Effector memory CD8-positive, alpha-beta T cell (primary cell): ENCODE measurements at regions not wholly inside any gene's neighbourhood (a gene's known extent, or its start where the extent isn't known, plus 50 kb on each side); places are given as distances from the start of the nearest gene placed in this dataset.

Experiments
- ATAC-seq: fragments of 150-1000 bp; cut with Tn5 transposase; replicated peaks from 2 replicates; pipeline ENCODE4 v1.10.0; 2021; ENCODE audit warnings: mild to moderate bottlenecking, moderate library complexity
- DNase-seq, 3 experiments: peaks; one replicate each; pipeline ENCODE4 v3.0.0; 2021
- H3K27ac Mint-ChIP-seq, 2 donors: one replicate each; pipeline ENCODE4 v1.8.0; 2022; ENCODE audit warnings: mild to moderate bottlenecking in 2 of 2, mixed read lengths in 2 of 2, moderate library complexity in 2 of 2
- H3K27me3 Mint-ChIP-seq, 2 donors: one replicate each; pipeline ENCODE4 v1.8.0; 2022; ENCODE audit warnings: mixed read lengths in 2 of 2
- H3K36me3 Mint-ChIP-seq: one replicate; pipeline ENCODE4 v1.8.0; 2022; ENCODE audit warnings: mild to moderate bottlenecking, moderate library complexity, mixed read lengths; ENCODE audit not compliant: insufficient read depth
- H3K4me1 Mint-ChIP-seq, 2 donors: one replicate each; pipeline ENCODE4 v1.8.0; 2022; ENCODE audit warnings: low read depth in 2 of 2, mixed read lengths in 2 of 2
- H3K4me3 Mint-ChIP-seq, 2 donors: one replicate each; pipeline ENCODE4 v1.8.0; 2022; ENCODE audit warnings: mild to moderate bottlenecking in 2 of 2, mixed read lengths in 2 of 2, moderate library complexity in 2 of 2
- H3K9me3 Mint-ChIP-seq, 2 donors: one replicate each; pipeline ENCODE4 v1.8.0; 2022; ENCODE audit warnings: mixed read lengths in 2 of 2

DNA sequence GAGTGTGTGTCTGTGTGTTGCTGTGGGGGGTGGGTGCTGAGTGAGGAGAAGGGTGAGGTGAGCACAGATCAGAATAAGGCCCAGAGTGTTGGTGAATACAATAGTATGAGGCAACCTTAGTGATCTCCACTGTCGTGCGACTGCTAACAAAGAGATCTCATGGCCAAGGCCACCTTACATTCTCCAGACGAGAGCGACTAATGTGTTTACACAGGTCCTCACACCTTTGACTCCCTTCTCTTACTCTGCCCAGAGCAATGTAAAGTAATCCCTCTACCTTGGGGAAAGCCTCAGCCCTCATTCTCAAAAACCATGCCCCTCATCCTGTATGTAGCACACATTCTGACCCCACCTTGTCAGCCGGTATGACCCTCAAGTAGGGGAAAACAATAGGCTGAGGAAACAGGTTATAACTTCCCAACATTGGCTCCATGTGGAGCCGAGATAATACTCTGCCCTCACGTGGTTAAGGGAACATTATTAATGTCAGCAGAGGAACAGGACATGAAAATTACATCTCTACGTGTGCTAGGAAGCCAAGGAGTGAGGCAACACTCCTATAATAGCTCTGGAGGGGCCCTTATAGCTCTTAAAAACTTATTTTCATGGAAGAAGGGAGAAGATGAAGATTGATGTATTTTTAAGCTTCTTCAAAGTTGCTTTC, 323.0 kb upstream of the NT5C1B start:
- no peak overlapping the region for H3K27ac Mint-ChIP-seq
- H3K4me1 Mint-ChIP-seq = peaks cover 0 to 1% of the 10 kb centered on the region in 2 donors
- no peaks in the 10 kb centered on the region for H3K27me3 Mint-ChIP-seq
- DNase-seq (no peak), ATAC-seq (no peak)
- H3K36me3 Mint-ChIP-seq = no peaks in the 10 kb centered on the region
- H3K4me3 Mint-ChIP-seq = no peak overlapping the region
- H3K9me3 Mint-ChIP-seq = peaks cover 0 to 9% of the 10 kb centered on the region in 2 donors

DNA sequence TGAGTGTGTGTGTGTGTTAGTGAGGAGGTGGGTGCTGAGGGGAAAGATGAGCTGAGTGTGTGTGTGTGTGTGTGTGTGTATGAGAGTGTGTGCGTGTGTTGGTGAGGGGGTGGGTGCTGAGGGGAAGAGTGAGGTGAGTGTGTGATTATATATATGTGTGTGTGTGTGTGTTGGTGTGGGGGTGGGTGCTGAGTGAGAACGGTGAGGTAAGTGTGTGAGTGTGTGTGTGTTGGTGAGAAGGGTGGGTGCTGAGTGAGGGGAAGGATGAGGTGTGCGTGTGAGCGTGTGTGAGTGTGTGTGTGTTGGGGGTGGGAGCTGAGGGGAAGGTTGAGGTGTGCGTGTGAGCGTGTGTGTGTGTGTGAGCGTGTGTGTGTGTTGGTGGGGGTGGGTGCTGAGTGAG, 322.0 kb upstream of the NT5C1B start:
- Mint-ChIP-seq H3K27ac (no peak overlapping the region), H3K4me1 (peaks cover 0 to 1% of the 10 kb centered on the region in 2 donors), H3K9me3 (peaks cover 0 to 9% of the 10 kb centered on the region in 2 donors), H3K27me3 (no peaks in the 10 kb centered on the region), H3K4me3 (no peak overlapping the region), H3K36me3 (no peaks in the 10 kb centered on the region)
- no peak for DNase-seq
- no peak for ATAC-seq

GRCh38 chr2:18910843-18911242, 321.5 kb upstream of the NT5C1B start:
- no peak overlapping the region for H3K4me3 Mint-ChIP-seq
- no peaks in the 10 kb centered on the region for H3K27me3 Mint-ChIP-seq
- H3K4me1 Mint-ChIP-seq = peaks cover 0 to 1% of the 10 kb centered on the region in 2 donors
- H3K9me3 Mint-ChIP-seq = peaks cover 0 to 9% of the 10 kb centered on the region in 2 donors
- no peak overlapping the region for H3K27ac Mint-ChIP-seq
- no peak for ATAC-seq
- no peaks in the 10 kb centered on the region for H3K36me3 Mint-ChIP-seq
- DNase-seq = no peak

- H3K4me1 Mint-ChIP-seq = peaks cover 5 to 6% of the 10 kb centered on the region in 2 donors
- no peak overlapping the region for H3K27ac Mint-ChIP-seq
Observed at GRCh38 chr2:18907937-18908336, 318.6 kb upstream of the NT5C1B start.

GRCh38 chr2:18907508-18907907, 318.1 kb upstream of the NT5C1B start:
- ATAC-seq = no peak
- no peak for DNase-seq
- no peaks in the 10 kb centered on the region for H3K36me3 Mint-ChIP-seq
- H3K27ac Mint-ChIP-seq = no peak overlapping the region
- H3K27me3 Mint-ChIP-seq = no peaks in the 10 kb centered on the region
- no peak overlapping the region for H3K4me3 Mint-ChIP-seq
- peaks cover 5 to 6% of the 10 kb centered on the region in 2 donors for H3K4me1 Mint-ChIP-seq
- H3K9me3 Mint-ChIP-seq = peaks cover 0 to 9% of the 10 kb centered on the region in 2 donors

More at GRCh38 chr2:18907937-18908336, 318.6 kb upstream of the NT5C1B start:
- Mint-ChIP-seq H3K9me3 (peaks cover 0 to 9% of the 10 kb centered on the region in 2 donors), H3K4me3 (no peak overlapping the region), H3K27me3 (no peaks in the 10 kb centered on the region), H3K36me3 (no peaks in the 10 kb centered on the region)
- DNase-seq = no peak
- no peak for ATAC-seq

- ATAC-seq = no peak
- Mint-ChIP-seq H3K27ac (no peak overlapping the region), H3K27me3 (no peaks in the 10 kb centered on the region)
Observed at GRCh38 chr2:18903750-18904149, 314.4 kb upstream of the NT5C1B start.

GRCh38 chr2:18901242-18901641, 311.9 kb upstream of the NT5C1B start:
- ATAC-seq (no peak), DNase-seq (no peak)
- no peaks in the 10 kb centered on the region for H3K27me3 Mint-ChIP-seq
- no peak overlapping the region for H3K4me3 Mint-ChIP-seq
- H3K27ac Mint-ChIP-seq = no peak overlapping the region
- no peaks in the 10 kb centered on the region for H3K36me3 Mint-ChIP-seq
- no peaks in the 10 kb centered on the region for H3K9me3 Mint-ChIP-seq
- H3K4me1 Mint-ChIP-seq = peaks cover 4 to 6% of the 10 kb centered on the region in 2 donors

More at GRCh38 chr2:18903750-18904149, 314.4 kb upstream of the NT5C1B start:
- H3K36me3 Mint-ChIP-seq = no peaks in the 10 kb centered on the region
- peaks cover 4 to 6% of the 10 kb centered on the region in 2 donors for H3K4me1 Mint-ChIP-seq
- no peaks in the 10 kb centered on the region for H3K9me3 Mint-ChIP-seq
- no peak for DNase-seq
- no peak overlapping the region for H3K4me3 Mint-ChIP-seq

GRCh38 chr2:18900691-18901141, 311.3 kb upstream of the NT5C1B start:
- Mint-ChIP-seq H3K27ac (no peak overlapping the region), H3K4me3 (no peak overlapping the region), H3K36me3 (no peaks in the 10 kb centered on the region), H3K4me1 (peaks cover 4 to 6% of the 10 kb centered on the region in 2 donors), H3K9me3 (no peaks in the 10 kb centered on the region), H3K27me3 (no peaks in the 10 kb centered on the region)
- no peak for ATAC-seq
- DNase-seq = no peak

GRCh38 chr2:18899725-18900124, 310.4 kb upstream of the NT5C1B start:
- H3K4me3 Mint-ChIP-seq = no peak overlapping the region
- H3K4me1 Mint-ChIP-seq = peaks cover 4 to 6% of the 10 kb centered on the region in 2 donors
- H3K36me3 Mint-ChIP-seq = no peaks in the 10 kb centered on the region
- H3K9me3 Mint-ChIP-seq = no peaks in the 10 kb centered on the region
- H3K27me3 Mint-ChIP-seq = no peaks in the 10 kb centered on the region
- ATAC-seq (no peak), DNase-seq (no peak)
- no peak overlapping the region for H3K27ac Mint-ChIP-seq

DNA sequence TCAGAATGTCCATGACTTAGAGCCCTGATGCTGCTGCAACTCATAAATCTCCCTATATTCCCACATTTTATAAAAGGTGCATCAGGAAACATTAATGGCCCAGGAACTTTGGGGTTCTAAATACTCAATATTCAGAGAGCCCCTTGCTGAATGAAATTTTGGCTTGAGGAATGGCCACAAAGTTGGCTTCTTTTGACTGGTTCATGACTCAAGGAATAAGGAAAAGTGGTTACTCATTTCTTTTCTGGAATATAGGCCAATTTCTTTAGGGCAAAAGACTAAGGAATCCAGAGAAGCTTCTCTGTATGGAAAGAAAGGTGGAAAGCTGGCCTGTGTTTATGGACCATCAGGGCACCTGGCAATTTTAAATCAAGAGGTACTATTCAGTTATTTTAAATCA, 308.9 kb upstream of the NT5C1B start:
- Mint-ChIP-seq H3K9me3 (no peaks in the 10 kb centered on the region), H3K4me3 (no peak overlapping the region), H3K27me3 (no peaks in the 10 kb centered on the region), H3K4me1 (no peaks in the 10 kb centered on the region), H3K27ac (no peak overlapping the region), H3K36me3 (no peaks in the 10 kb centered on the region)
- DNase-seq (no peak), ATAC-seq (no peak)

- H3K4me1 Mint-ChIP-seq = no peaks in the 10 kb centered on the region
- DNase-seq (no peak), ATAC-seq (no peak)
- no peaks in the 10 kb centered on the region for H3K36me3 Mint-ChIP-seq
- H3K27ac Mint-ChIP-seq = no peak overlapping the region
- H3K27me3 Mint-ChIP-seq = no peaks in the 10 kb centered on the region
- H3K4me3 Mint-ChIP-seq = no peak overlapping the region
- H3K9me3 Mint-ChIP-seq = no peaks in the 10 kb centered on the region
Observed at GRCh38 chr2:18896125-18896764, 306.9 kb upstream of the NT5C1B start.

- DNase-seq (no peak), ATAC-seq (no peak)
- Mint-ChIP-seq H3K9me3 (no peaks in the 10 kb centered on the region), H3K4me3 (no peak overlapping the region), H3K36me3 (no peaks in the 10 kb centered on the region), H3K27me3 (no peaks in the 10 kb centered on the region), H3K27ac (no peak overlapping the region), H3K4me1 (no peaks in the 10 kb centered on the region)
Observed at GRCh38 chr2:18891600-18892345, 302.4 kb upstream of the NT5C1B start.

DNA sequence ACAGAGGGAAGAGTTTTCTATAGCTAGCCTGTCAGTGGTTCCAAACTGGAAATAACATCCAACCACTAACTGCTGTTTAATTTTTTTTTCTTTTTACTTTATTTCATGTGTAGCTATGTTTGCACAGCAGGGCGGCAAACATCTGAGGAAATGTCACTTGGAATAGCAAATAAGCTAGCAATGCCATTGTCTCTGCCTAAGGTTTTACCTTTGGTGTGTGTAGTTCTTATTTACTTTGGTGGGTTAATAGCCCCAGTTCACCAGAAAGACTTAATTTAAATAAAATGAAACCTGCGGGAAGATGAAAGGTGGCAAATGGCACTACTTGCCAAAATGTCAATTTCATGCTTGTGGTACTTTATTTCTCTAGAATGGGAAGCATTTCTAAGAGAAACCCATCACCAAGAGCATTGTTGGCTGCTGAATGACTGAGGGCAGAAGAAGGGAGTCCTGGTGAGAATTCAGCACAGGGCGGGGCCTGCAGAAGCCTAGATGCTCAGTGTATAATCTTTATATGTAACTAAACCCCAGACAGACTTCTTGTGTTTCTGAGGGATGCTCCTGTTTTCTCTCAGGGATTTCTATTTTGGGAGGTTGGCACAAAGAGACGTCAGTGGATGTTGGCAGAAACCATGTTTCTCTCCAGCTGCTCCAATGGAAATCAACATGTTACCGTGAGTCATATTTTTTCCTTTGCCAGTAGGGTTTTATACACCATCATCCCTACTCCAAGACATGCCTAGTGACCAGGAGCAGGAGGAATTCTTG, 300.4 kb upstream of the NT5C1B start:
- no peak overlapping the region for H3K4me3 Mint-ChIP-seq
- H3K27me3 Mint-ChIP-seq = no peaks in the 10 kb centered on the region
- no peak overlapping the region for H3K27ac Mint-ChIP-seq
- H3K36me3 Mint-ChIP-seq = no peaks in the 10 kb centered on the region
- no peaks in the 10 kb centered on the region for H3K9me3 Mint-ChIP-seq
- no peak for DNase-seq
- no peaks in the 10 kb centered on the region for H3K4me1 Mint-ChIP-seq
- ATAC-seq = no peak
